Amygdala (tissue), 56 donors: ENCODE measurements at regions not wholly inside any gene's neighbourhood (a gene's known extent, or its start where the extent isn't known, plus 50 kb on each side); places are given as distances from the start of the nearest gene placed in this dataset.
"Not testable (repeated sequence)": the region's sequence is repeated elsewhere in the genome, so short reads cannot be mapped to it uniquely, and the experiment has no call there.

ENCODE experiments used
- DNase-seq, 56 donors: peaks; one replicate each; lab custom pipeline; 2025; lab: John Stamatoyannopoulos, UW

GRCh38 chr6:86629123-86629522 is 308.2 kb upstream of the HTR1E start:
- DNase-seq: no peak

- no peak for DNase-seq
Measured at GRCh38 chr6:86619428-86619827, 317.9 kb upstream of the HTR1E start.

- no peak for DNase-seq
Measured at GRCh38 chr6:86615299-86615698, 322.0 kb upstream of the HTR1E start.

- no peak for DNase-seq
Measured at GRCh38 chr6:86609549-86610388, 327.6 kb upstream of the HTR1E start.

- not testable (repeated sequence) for DNase-seq
Measured at GRCh38 chr6:86603364-86603763, 334.0 kb upstream of the HTR1E start.

- DNase-seq: not testable (repeated sequence)
Measured at GRCh38 chr6:86602093-86602492, 335.2 kb upstream of the HTR1E start.

- not testable (repeated sequence) for DNase-seq
Measured at GRCh38 chr6:86598969-86599368, 338.4 kb upstream of the HTR1E start.

GRCh38 chr6:86595641-86596040 is 341.7 kb upstream of the HTR1E start:
- DNase-seq: no peak

GRCh38 chr6:86586195-86586594 is 351.1 kb upstream of the HTR1E start:
- DNase-seq: no peak

GRCh38 chr6:86581833-86582232 is 355.5 kb upstream of the HTR1E start:
- no peak for DNase-seq

- DNase-seq: no peak
Measured at GRCh38 chr6:86563197-86563596, 374.1 kb upstream of the HTR1E start.

GRCh38 chr6:86558318-86558717 is 379.0 kb upstream of the HTR1E start:
- DNase-seq: no peak

GRCh38 chr6:86537292-86537861 is 400.0 kb upstream of the HTR1E start:
- DNase-seq: no peak

GRCh38 chr6:86536121-86536520 is 401.2 kb upstream of the HTR1E start:
- no peak for DNase-seq

- DNase-seq: no peak
Measured at GRCh38 chr6:86535100-86535499, 402.2 kb upstream of the HTR1E start.

GRCh38 chr6:86529635-86530034 is 407.7 kb upstream of the HTR1E start:
- no peak for DNase-seq

- no peak for DNase-seq
Measured at GRCh38 chr6:86526238-86526637, 411.1 kb upstream of the HTR1E start.

GRCh38 chr6:86516087-86516486 is 421.2 kb upstream of the HTR1E start:
- no peak for DNase-seq

- no peak for DNase-seq
Measured at GRCh38 chr6:86511962-86512361, 425.4 kb upstream of the HTR1E start.

GRCh38 chr6:86508230-86508629 is 429.1 kb upstream of the HTR1E start:
- DNase-seq: no peak

GRCh38 chr6:86502497-86502896 is 434.8 kb upstream of the HTR1E start:
- no peak for DNase-seq

- DNase-seq: no peak
Measured at GRCh38 chr6:86500035-86500434, 437.3 kb upstream of the HTR1E start.
